SK-N-SH (cell line): ENCODE measurements at regions not wholly inside any gene's neighbourhood (a gene's known extent, or its start where the extent isn't known, plus 50 kb on each side); places are given as distances from the start of the nearest gene placed in this dataset.

Source experiments
- CTCF ChIA-PET: fragments of 300-600, 350-600 bp; formaldehyde crosslinking; extraction: SDS; loops from one replicate; lab custom pipeline; 2021; lab: Yijun Ruan, JAX
- POLR2A ChIA-PET: fragments of 350-600 bp; sonication (Branson Sonifier 250); formaldehyde crosslinking; extraction: SDS; loops from one replicate; lab custom pipeline; 2020; ENCODE audit warnings: antibody characterized with exemption, inconsistent platforms; lab: Yijun Ruan, JAX
- DNase-seq: peaks from one replicate; pipeline ENCODE4 v3.0.0; 2012
- H2AFZ ChIP-seq: fragments of 200-600 bp; sonication (generic); 2 replicates; pipeline ENCODE4 v1.8.1; 2016; ENCODE audit warnings: antibody characterized with exemption, mild to moderate bottlenecking, low read depth
- H3F3A ChIP-seq: fragments of 200-600 bp; sonication (generic); replicated peaks from 2 replicates; pipeline ENCODE3; 2016; ENCODE audit warnings: antibody characterized with exemption, mild to moderate bottlenecking; ENCODE audit not compliant: insufficient read depth
- H3K27ac ChIP-seq, 2 experiments: fragments of 200-500 bp in 1 of 2; fragments of 200-600 bp in 1 of 2; sonication (Bioruptor generic) in 1 of 2; sonication (generic), shearing (Covaris generic) in 1 of 2; 2 replicates each; pipeline versions ENCODE4 v1.5.1 to v1.6.1; 2014 to 2016; ENCODE audit warnings: low read depth in 2 of 2, inconsistent platforms in 1 of 2, low read length in 1 of 2, mild to moderate bottlenecking in 1 of 2, mixed read lengths in 1 of 2
- H3K27me3 ChIP-seq: fragments of 200-600 bp; sonication (generic), shearing (Covaris generic); 2 replicates; pipeline ENCODE4 v1.6.1; 2016; ENCODE audit warnings: mixed run types; ENCODE audit not compliant: insufficient read depth
- H3K36me3 ChIP-seq, 2 experiments: fragments of 200-500 bp in 1 of 2; fragments of 200-600 bp in 1 of 2; sonication (Bioruptor generic) in 1 of 2; sonication (generic) in 1 of 2; replicated peaks in 1 of 2; 2 replicates each; pipeline versions ENCODE3 to v1.5.1; 2014 to 2016; ENCODE audit warnings: low read length in 1 of 2, mild to moderate bottlenecking in 1 of 2; ENCODE audit not compliant: insufficient read depth in 2 of 2, control insufficient read depth in 1 of 2
- H3K4me1 ChIP-seq, 2 experiments: fragments of 200-500 bp in 1 of 2; fragments of 200-600 bp in 1 of 2; sonication (Bioruptor generic) in 1 of 2; sonication (generic), shearing (Covaris generic) in 1 of 2; 2 replicates each; pipeline versions ENCODE4 v1.5.1 to v1.6.1; 2014 to 2016; ENCODE audit warnings: low read depth in 1 of 2, low read length in 1 of 2, mixed run types in 1 of 2; ENCODE audit not compliant: insufficient read depth in 2 of 2, control insufficient read depth in 1 of 2
- H3K4me2 ChIP-seq: fragments of 200-600 bp; sonication (generic), shearing (Covaris generic); 2 replicates; pipeline ENCODE4 v1.6.1; 2017; ENCODE audit warnings: mixed run types
- H3K4me3 ChIP-seq, 2 experiments: fragments of 200-500 bp in 1 of 2; fragments of 200-600 bp in 1 of 2; sonication (Bioruptor generic) in 1 of 2; sonication (generic), shearing (Covaris generic) in 1 of 2; 2 replicates each; pipeline versions ENCODE4 v1.5.1 to v1.8.1; 2014 to 2016; ENCODE audit warnings: low read depth in 2 of 2, inconsistent platforms in 1 of 2, low read length in 1 of 2, mild to moderate bottlenecking in 1 of 2, mixed read lengths in 1 of 2, moderate library complexity in 1 of 2
- H3K79me2 ChIP-seq: fragments of 200-600 bp; sonication (generic); 2 replicates; pipeline ENCODE4 v1.8.1; 2017; ENCODE audit warnings: mild to moderate bottlenecking; ENCODE audit not compliant: insufficient read depth
- H3K9ac ChIP-seq: fragments of 200-600 bp; sonication (generic); 2 replicates; pipeline ENCODE4 v1.6.1; 2017; ENCODE audit warnings: mixed run types
- H3K9me2 ChIP-seq: fragments of 200-600 bp; sonication (generic); 2 replicates; pipeline ENCODE4 v1.6.1; 2017; ENCODE audit warnings: mixed run types
- H3K9me3 ChIP-seq: fragments of 200-600 bp; sonication (generic); 2 replicates; pipeline ENCODE4 v1.6.1; 2017; ENCODE audit warnings: mixed run types, mild to moderate bottlenecking, moderate library complexity
- H4K20me1 ChIP-seq: fragments of 200-600 bp; sonication (generic); 2 replicates; pipeline ENCODE4 v1.6.1; 2017; ENCODE audit warnings: mild to moderate bottlenecking, mixed run types; ENCODE audit not compliant: insufficient read depth
- CTCF ChIP-seq: fragments of 200-600 bp; sonication (generic); IDR thresholded peaks from 2 replicates; pipeline ENCODE4 v1.6.1; 2017; ENCODE audit warnings: antibody characterized with exemption, mild to moderate bottlenecking, moderate library complexity
- IRF3 ChIP-seq: fragments of 150-350 bp; IDR thresholded peaks from 2 replicates; pipeline ENCODE4 v1.6.1; 2016; ENCODE audit warnings: mild to moderate bottlenecking, low read depth, low read length
- MEF2A ChIP-seq: IDR thresholded peaks from 2 replicates; pipeline ENCODE4 v1.4.0; 2012; ENCODE audit warnings: low read depth, borderline replicate concordance
- NFIC ChIP-seq: IDR thresholded peaks from 2 replicates; pipeline ENCODE4 v1.4.0; 2012; ENCODE audit warnings: borderline replicate concordance
- NRF1 ChIP-seq: IDR thresholded peaks from 2 replicates; pipeline ENCODE4 v1.6.1; 2012; ENCODE audit warnings: low read depth, mild to moderate bottlenecking, low read length
- RAD21 ChIP-seq: IDR thresholded peaks from 2 replicates; pipeline ENCODE4 v1.6.1; 2012; ENCODE audit warnings: mild to moderate bottlenecking, low read length
- RXRA ChIP-seq: IDR thresholded peaks from 2 replicates; pipeline ENCODE4 v1.4.0; 2012; ENCODE audit warnings: low read depth, mild to moderate bottlenecking, borderline replicate concordance
- SIN3A ChIP-seq: IDR thresholded peaks from 2 replicates; pipeline ENCODE4 v1.6.1; 2012; ENCODE audit warnings: low read depth, mild to moderate bottlenecking, low read length, moderate library complexity, borderline replicate concordance
- TCF12 ChIP-seq: IDR thresholded peaks from 2 replicates; pipeline ENCODE4 v1.4.0; 2012
- USF1 ChIP-seq: IDR thresholded peaks from 2 replicates; pipeline ENCODE4 v1.4.0; 2012; ENCODE audit warnings: low read depth, borderline replicate concordance
- YY1 ChIP-seq: IDR thresholded peaks from 2 replicates; pipeline ENCODE4 v1.4.0; 2012; ENCODE audit warnings: low read depth, mild to moderate bottlenecking
- ZBTB33 ChIP-seq: IDR thresholded peaks from 2 replicates; pipeline ENCODE4 v1.4.0; 2012; ENCODE audit warnings: low read depth, borderline replicate concordance
- WGBS: methylation state at CpG from one replicate; pipeline ENCODE4 v1.1.6; 2017; ENCODE audit warnings: low lambda C conversion rate; 5-methylcytosine and 5-hydroxymethylcytosine counted together

GRCh38 chr2:176826984-176827668 is 385.5 kb upstream of the HNRNPA3 start:
- H3K4me1 ChIP-seq, result no peaks in the 10 kb centered on the region; a peak in 1 of 4 replicates
- H3K79me2 ChIP-seq, result no peaks in the 10 kb centered on the region
- no peaks in the 10 kb centered on the region for H3K9me3 ChIP-seq
- no peak for DNase-seq
- no peaks in the 10 kb centered on the region for H3F3A ChIP-seq
- H3K27ac ChIP-seq, result no peak overlapping the region
- no peaks in the 10 kb centered on the region for H3K36me3 ChIP-seq
- H3K27me3 ChIP-seq, result no peaks in the 10 kb centered on the region
- TF ChIP-seq MEF2A (no peak), NFIC (no peak), YY1 (no peak)
- ChIA-PET POLR2A (no interaction called here), CTCF (interaction anchor here (1.2 to 5.0 kb wide), 2 partner anchors 10 to 321 kb away, joined by 4 to 19 read pairs; no protein-coding TSS in a partner anchor)
- H3K9ac ChIP-seq, result no peak overlapping the region
- H2AFZ ChIP-seq, result no peak overlapping the region
- H3K9me2 ChIP-seq, result no peaks in the 10 kb centered on the region
- H4K20me1 ChIP-seq, result no peaks in the 10 kb centered on the region
- 57% methylated on average over 9 of the region's 9 CpGs for WGBS
- H3K4me3 ChIP-seq, result no peak overlapping the region
- no peak overlapping the region for H3K4me2 ChIP-seq

GRCh38 chr2:176830362-176830761 is 382.2 kb upstream of the HNRNPA3 start:
- H3K4me1 ChIP-seq, result no peaks in the 10 kb centered on the region; a peak in 1 of 4 replicates
- no peak overlapping the region for H3K27ac ChIP-seq
- POLR2A ChIA-PET, result interaction anchor here (0.7 kb wide), 1 partner anchor 700 kb away, joined by 3 read pairs; no protein-coding TSS in a partner anchor
- no peak overlapping the region for H3K4me3 ChIP-seq
- H3K27me3 ChIP-seq, result no peaks in the 10 kb centered on the region
- H3K4me2 ChIP-seq, result no peak overlapping the region
- no peaks in the 10 kb centered on the region for H3K9me2 ChIP-seq
- H3K36me3 ChIP-seq, result no peaks in the 10 kb centered on the region
- TF ChIP-seq RAD21 (peak; percentile 37), RXRA (no peak), SIN3A (no peak), CTCF (peak; percentile 11; the same call in 1 of the 2 replicates)
- TF ChIP-seq, all 33 proteins: peak for 2
- H3K9ac ChIP-seq, result no peak overlapping the region
- no peaks in the 10 kb centered on the region for H3K79me2 ChIP-seq
- no peak overlapping the region for H2AFZ ChIP-seq
- peak; percentile 51 for DNase-seq
- H3K9me3 ChIP-seq, result no peaks in the 10 kb centered on the region
- CTCF ChIA-PET, result interaction anchor here (0.6 to 1.8 kb wide), 7 partner anchors 10 to 889 kb away, joined by 3 to 8 read pairs (median 4); no protein-coding TSS in a partner anchor
- H3F3A ChIP-seq, result no peaks in the 10 kb centered on the region
- H4K20me1 ChIP-seq, result no peaks in the 10 kb centered on the region
- 30% methylated on average over 3 of the region's 3 CpGs for WGBS

GRCh38 chr2:176832086-176832485 is 380.5 kb upstream of the HNRNPA3 start:
- ChIA-PET POLR2A (no interaction called here), CTCF (no interaction called here)
- no peaks in the 10 kb centered on the region for H3K9me2 ChIP-seq
- H2AFZ ChIP-seq, result no peak overlapping the region
- DNase-seq, result no peak
- H3K36me3 ChIP-seq, result no peaks in the 10 kb centered on the region
- no peak overlapping the region for H3K4me2 ChIP-seq
- no peak overlapping the region for H3K9ac ChIP-seq
- no peaks in the 10 kb centered on the region for H3K79me2 ChIP-seq
- H3K27me3 ChIP-seq, result no peaks in the 10 kb centered on the region
- H3K9me3 ChIP-seq, result no peaks in the 10 kb centered on the region
- no peak overlapping the region for H3K4me3 ChIP-seq
- H3F3A ChIP-seq, result no peaks in the 10 kb centered on the region
- 46% methylated on average over 6 of the region's 6 CpGs for WGBS
- TF ChIP-seq ZBTB33 (no peak), YY1 (no peak), RXRA (no peak), USF1 (no peak), RAD21 (no peak), MEF2A (no peak), IRF3 (no peak), NRF1 (no peak), TCF12 (no peak)
- TF ChIP-seq, all 33 proteins: peak for 0
- H4K20me1 ChIP-seq, result no peaks in the 10 kb centered on the region
- H3K27ac ChIP-seq, result no peak overlapping the region
- no peaks in the 10 kb centered on the region; a peak in 1 of 4 replicates for H3K4me1 ChIP-seq
